Spleen (tissue), 7 donors: ENCODE measurements at regions not wholly inside any gene's neighbourhood (a gene's known extent, or its start where the extent isn't known, plus 50 kb on each side); places are given as distances from the start of the nearest gene placed in this dataset.

Experiments used
- POLR2A ChIP-seq, 3 donors: fragments of 450-650 bp; IDR thresholded peaks; one replicate each; pipeline ENCODE4 v1.5.1; 2017; ENCODE audit warnings: antibody characterized with exemption in 3 of 3, mild to moderate bottlenecking in 1 of 3
- POLR2AphosphoS5 ChIP-seq, 3 donors: sonication (generic); formaldehyde crosslinking; IDR thresholded peaks; one replicate each; pipeline ENCODE4 v1.5.1; 2017; ENCODE audit warnings: antibody characterized with exemption in 3 of 3
- TF ChIP-seq, protein P1 (sequence below), 11 experiments: fragments of 200-600 bp in 7 of 11; fragments of 450-650 bp in 4 of 11; sonication (generic) in 4 of 11; IDR thresholded peaks in 8 of 11; conservative IDR thresholded peaks in 3 of 11; 1 replicate in 7 of 11; 2 replicates in 4 of 11; pipeline versions ENCODE4 v1.4.0 to v1.8.0; 2016 to 2021; ENCODE audit warnings: antibody characterized with exemption in 11 of 11, inconsistent platforms in 4 of 11, mild to moderate bottlenecking in 1 of 11
- donor health status: DM: no; HTN: no; CAD: no; lungs with moderate emphysema.
- donor health status: DM: no; HTN: no; CAD: no.
- donor health status: DM: no; HTN: no; CAD: no.

DNA sequence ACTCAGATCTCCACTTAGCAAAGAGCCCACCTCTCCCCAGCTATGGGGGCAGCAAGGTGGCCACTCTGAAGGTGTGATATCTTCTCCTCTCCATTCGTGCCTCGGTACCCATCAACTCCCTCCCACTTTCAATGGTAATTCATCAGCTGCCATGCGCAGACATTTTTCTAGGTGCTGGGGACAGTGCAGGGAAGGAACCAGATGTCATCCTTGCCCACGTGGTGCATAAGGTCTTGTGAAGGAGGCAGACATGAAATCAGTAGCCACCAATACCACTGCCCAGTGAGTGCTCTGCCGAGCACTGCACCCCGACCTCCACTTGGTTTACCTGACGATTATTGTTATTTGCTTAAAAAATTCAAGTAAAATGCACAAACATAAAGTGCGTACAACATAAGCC is 76.3 kb upstream of the CSF3R start:
- TF ChIP-seq, protein P1, sequence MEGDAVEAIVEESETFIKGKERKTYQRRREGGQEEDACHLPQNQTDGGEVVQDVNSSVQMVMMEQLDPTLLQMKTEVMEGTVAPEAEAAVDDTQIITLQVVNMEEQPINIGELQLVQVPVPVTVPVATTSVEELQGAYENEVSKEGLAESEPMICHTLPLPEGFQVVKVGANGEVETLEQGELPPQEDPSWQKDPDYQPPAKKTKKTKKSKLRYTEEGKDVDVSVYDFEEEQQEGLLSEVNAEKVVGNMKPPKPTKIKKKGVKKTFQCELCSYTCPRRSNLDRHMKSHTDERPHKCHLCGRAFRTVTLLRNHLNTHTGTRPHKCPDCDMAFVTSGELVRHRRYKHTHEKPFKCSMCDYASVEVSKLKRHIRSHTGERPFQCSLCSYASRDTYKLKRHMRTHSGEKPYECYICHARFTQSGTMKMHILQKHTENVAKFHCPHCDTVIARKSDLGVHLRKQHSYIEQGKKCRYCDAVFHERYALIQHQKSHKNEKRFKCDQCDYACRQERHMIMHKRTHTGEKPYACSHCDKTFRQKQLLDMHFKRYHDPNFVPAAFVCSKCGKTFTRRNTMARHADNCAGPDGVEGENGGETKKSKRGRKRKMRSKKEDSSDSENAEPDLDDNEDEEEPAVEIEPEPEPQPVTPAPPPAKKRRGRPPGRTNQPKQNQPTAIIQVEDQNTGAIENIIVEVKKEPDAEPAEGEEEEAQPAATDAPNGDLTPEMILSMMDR (IDR thresholded peaks at IDR 0.05 in 8 of 11, conservative IDR thresholded peaks at IDR 0.05 in 3 of 11): no peak
- TF ChIP-seq POLR2A (IDR thresholded peaks at IDR 0.05) (no peak), POLR2AphosphoS5 (IDR thresholded peaks at IDR 0.05) (no peak)
